A673 (cell line): ENCODE measurements at regions not wholly inside any gene's neighbourhood (a gene's known extent, or its start where the extent isn't known, plus 50 kb on each side); places are given as distances from the start of the nearest gene placed in this dataset.
"Not testable (repeated sequence)": the region's sequence is repeated elsewhere in the genome, so short reads cannot be mapped to it uniquely, and the experiment has no call there.

Experiments used
- BruUV-seq: library from RNA; stranded (reverse); fragments of 400-500 nt; replicated peaks from 2 replicates; lab custom pipeline; 2021; lab: Mats Ljungman, UMichigan
- CTCF ChIA-PET: fragments of 300-600 bp; sonication (Branson Sonifier 250); formaldehyde crosslinking; loops from one replicate; lab custom pipeline; 2022; ENCODE audit warnings: antibody characterized with exemption; lab: Charles Lee
- POLR2A ChIA-PET: fragments of 300-600 bp; sonication (Branson Sonifier 250); formaldehyde crosslinking; loops from one replicate; lab custom pipeline; 2022; ENCODE audit warnings: antibody characterized with exemption; ENCODE audit not compliant: low non-redundant PET; lab: Charles Lee
- DNase-seq: peaks from one replicate; pipeline ENCODE4 v3.0.0-alpha.2; 2015; ENCODE audit warnings: low spot score
- H3K27ac ChIP-seq: fragments of 200-600 bp; sonication (generic); 2 replicates; pipeline ENCODE4 v1.5.1; 2016; ENCODE audit warnings: mixed run types, low read depth, mild to moderate bottlenecking, mixed read lengths, antibody characterized with exemption, low read length; ENCODE audit not compliant: poor library complexity, severe bottlenecking
- H3K27me3 ChIP-seq: fragments of 200-600 bp; sonication (generic); replicated peaks from 2 replicates; pipeline ENCODE4 v1.6.1; 2017; ENCODE audit warnings: mixed run types, low read depth, mild to moderate bottlenecking, mixed read lengths, antibody characterized with exemption, low read length; ENCODE audit not compliant: insufficient read depth, poor library complexity
- H3K36me3 ChIP-seq: fragments of 200-600 bp; sonication (generic); 2 replicates; pipeline ENCODE4 v1.6.1; 2016; ENCODE audit warnings: mixed run types, mild to moderate bottlenecking, mixed read lengths, antibody characterized with exemption, low read length; ENCODE audit not compliant: insufficient read depth, poor library complexity, severe bottlenecking
- H3K4me1 ChIP-seq: fragments of 200-600 bp; sonication (generic); 2 replicates; pipeline ENCODE4 v1.6.1; 2017; ENCODE audit warnings: mixed run types, mild to moderate bottlenecking, mixed read lengths, antibody characterized with exemption, low read length; ENCODE audit not compliant: insufficient read depth, poor library complexity, severe bottlenecking
- H3K4me3 ChIP-seq: fragments of 200-600 bp; sonication (generic); 2 replicates; pipeline ENCODE4 v1.5.1; 2016; ENCODE audit warnings: low read depth, mixed run types, mild to moderate bottlenecking, mixed read lengths, low read length; ENCODE audit not compliant: poor library complexity, severe bottlenecking
- H3K9me3 ChIP-seq: fragments of 200-600 bp; sonication (generic); 2 replicates; pipeline ENCODE4 v1.6.1; 2016; ENCODE audit warnings: mixed run types, low read depth, mild to moderate bottlenecking, mixed read lengths, antibody characterized with exemption, low read length; ENCODE audit not compliant: poor library complexity, severe bottlenecking
- CTCF ChIP-seq: fragments of 300-800, 200-600 bp; sonication (generic); conservative IDR thresholded peaks from 2 replicates; pipeline ENCODE4 v1.5.1; 2017; ENCODE audit warnings: low read depth, mild to moderate bottlenecking, antibody characterized with exemption, low read length, moderate library complexity, mixed read lengths
- EZH2 ChIP-seq: fragments of 200-600 bp; sonication (generic); IDR thresholded peaks from 2 replicates; pipeline ENCODE4 v1.6.1; 2017; ENCODE audit warnings: borderline replicate concordance, low read depth, mild to moderate bottlenecking, mixed read lengths, antibody characterized with exemption, low read length; ENCODE audit not compliant: poor library complexity, severe bottlenecking
- intact Hi-C: fragments of 100-400 bp; cut with micrococcal nuclease; formaldehyde crosslinking; loops from one replicate; pipeline ENCODE4 v1.10.0; 2022; ENCODE audit not compliant: unreplicated experiment

GRCh38 chr6:74182992-74183391 is 487.0 kb downstream of the CD109 start:
- TF ChIP-seq CTCF: no peak
- no peak for TF ChIP-seq EZH2
- ChIA-PET CTCF (no interaction called here), POLR2A (no interaction called here)
- no TSS peak for BruUV-seq
- no peaks in the 10 kb centered on the region for H3K27me3 ChIP-seq
- H3K4me1 ChIP-seq: no peaks in the 10 kb centered on the region
- H3K27ac ChIP-seq: no peak overlapping the region
- H3K4me3 ChIP-seq: no peak overlapping the region
- no peaks in the 10 kb centered on the region for H3K36me3 ChIP-seq
- intact Hi-C loops: no loop called here
- no peaks in the 10 kb centered on the region for H3K9me3 ChIP-seq
- no peak for DNase-seq

GRCh38 chr6:74181471-74181870 is 485.5 kb downstream of the CD109 start:
- no peaks in the 10 kb centered on the region for H3K4me1 ChIP-seq
- DNase-seq: no peak
- no TSS peak for BruUV-seq
- H3K9me3 ChIP-seq: no peaks in the 10 kb centered on the region
- no peaks in the 10 kb centered on the region for H3K27me3 ChIP-seq
- CTCF ChIA-PET: no interaction called here
- no peak overlapping the region for H3K27ac ChIP-seq
- intact Hi-C loops: no loop called here
- POLR2A ChIA-PET: interaction anchor here (0.5 kb wide), 1 partner anchor 10 kb away, joined by 5 read pairs; no protein-coding TSS in a partner anchor
- no peak overlapping the region for H3K4me3 ChIP-seq
- no peak for TF ChIP-seq CTCF
- no peak for TF ChIP-seq EZH2
- H3K36me3 ChIP-seq: no peaks in the 10 kb centered on the region

- Histone ChIP-seq H3K9me3 (no peaks in the 10 kb centered on the region), H3K36me3 (no peaks in the 10 kb centered on the region), H3K4me3 (no peak overlapping the region), H3K27me3 (no peaks in the 10 kb centered on the region), H3K4me1 (no peaks in the 10 kb centered on the region), H3K27ac (no peak overlapping the region)
- intact Hi-C loops: no loop called here
- no peak for TF ChIP-seq EZH2
- no peak for TF ChIP-seq CTCF
- ChIA-PET POLR2A (no interaction called here), CTCF (no interaction called here)
- no peak for DNase-seq
- BruUV-seq: no TSS peak
Measured at GRCh38 chr6:74177506-74177905, 481.5 kb downstream of the CD109 start.

- DNase-seq, intact Hi-C loops, H3K4me1 ChIP-seq, H3K4me3 ChIP-seq, H3K27ac ChIP-seq, H3K36me3 ChIP-seq, CTCF ChIA-PET, POLR2A ChIA-PET, H3K27me3 ChIP-seq, H3K9me3 ChIP-seq, BruUV-seq: not testable (repeated sequence)
Measured at GRCh38 chr6:74170550-74170949, 474.5 kb downstream of the CD109 start.
